ENCODE measurements at regions not wholly inside any gene's neighbourhood (a gene's known extent, or its start where the extent isn't known, plus 50 kb on each side); places are given as distances from the start of the nearest gene placed in this dataset.

GRCh38 chr11:113549611-113550578 lies 74.7 kb upstream of the DRD2 start:
- TF ChIP-seq TOX (CRISPR knock-in tag; IDR thresholded peaks at IDR 0.05; ENCODE audit: borderline replicate concordance) (no peak), OSR1 (CRISPR knock-in tag; IDR thresholded peaks at IDR 0.05) (no peak), ARNTL (CRISPR knock-in tag; IDR thresholded peaks at IDR 0.05; ENCODE audit: borderline replicate concordance, low read depth) (no peak), GLIS3 (CRISPR knock-in tag; IDR thresholded peaks at IDR 0.05) (no peak), SNAI2 (CRISPR knock-in tag; IDR thresholded peaks at IDR 0.05) (no peak), BACH2 (CRISPR knock-in tag; IDR thresholded peaks at IDR 0.05; ENCODE audit: borderline replicate concordance) (no peak), TCF4 (CRISPR knock-in tag; IDR thresholded peaks at IDR 0.05; ENCODE audit: borderline replicate concordance) (no peak), ZNF565 (CRISPR knock-in tag; conservative IDR thresholded peaks at IDR 0.05; ENCODE audit: low read depth) (no peak), ZFP30 (CRISPR knock-in tag; IDR thresholded peaks at IDR 0.05) (no peak), CREB5 (CRISPR knock-in tag; IDR thresholded peaks at IDR 0.05; ENCODE audit: low read depth) (no peak), ZNF70 (CRISPR knock-in tag; IDR thresholded peaks at IDR 0.05) (no peak), ZFP3 (CRISPR knock-in tag; IDR thresholded peaks at IDR 0.05) (no peak), RARB (CRISPR knock-in tag; IDR thresholded peaks at IDR 0.05) (no peak)
- TF ChIP-seq, protein P1, sequence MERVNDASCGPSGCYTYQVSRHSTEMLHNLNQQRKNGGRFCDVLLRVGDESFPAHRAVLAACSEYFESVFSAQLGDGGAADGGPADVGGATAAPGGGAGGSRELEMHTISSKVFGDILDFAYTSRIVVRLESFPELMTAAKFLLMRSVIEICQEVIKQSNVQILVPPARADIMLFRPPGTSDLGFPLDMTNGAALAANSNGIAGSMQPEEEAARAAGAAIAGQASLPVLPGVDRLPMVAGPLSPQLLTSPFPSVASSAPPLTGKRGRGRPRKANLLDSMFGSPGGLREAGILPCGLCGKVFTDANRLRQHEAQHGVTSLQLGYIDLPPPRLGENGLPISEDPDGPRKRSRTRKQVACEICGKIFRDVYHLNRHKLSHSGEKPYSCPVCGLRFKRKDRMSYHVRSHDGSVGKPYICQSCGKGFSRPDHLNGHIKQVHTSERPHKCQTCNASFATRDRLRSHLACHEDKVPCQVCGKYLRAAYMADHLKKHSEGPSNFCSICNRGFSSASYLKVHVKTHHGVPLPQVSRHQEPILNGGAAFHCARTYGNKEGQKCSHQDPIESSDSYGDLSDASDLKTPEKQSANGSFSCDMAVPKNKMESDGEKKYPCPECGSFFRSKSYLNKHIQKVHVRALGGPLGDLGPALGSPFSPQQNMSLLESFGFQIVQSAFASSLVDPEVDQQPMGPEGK (CRISPR knock-in tag; IDR thresholded peaks at IDR 0.05; ENCODE audit: borderline replicate concordance), result no peak
